Stimulated activated naive CD8-positive, alpha-beta T cell treated with anti-CD3 and anti-CD28 coated beads, Interleukin-15, Interleukin-2, amounts not matched to agents 100 ng/mL and 50 ng/mL, for 24 hours (primary cell): ENCODE measurements at regions not wholly inside any gene's neighbourhood (a gene's known extent, or its start where the extent isn't known, plus 50 kb on each side); places are given as distances from the start of the nearest gene placed in this dataset.

ENCODE experiments used
- H3K27ac Mint-ChIP-seq: one replicate; pipeline ENCODE4 v1.8.0; 2021; ENCODE audit warnings: mild to moderate bottlenecking, mixed read lengths
- H3K27me3 Mint-ChIP-seq: one replicate; pipeline ENCODE4 v1.8.0; 2021; ENCODE audit warnings: mixed read lengths
- H3K36me3 Mint-ChIP-seq: one replicate; pipeline ENCODE4 v1.8.0; 2021; ENCODE audit warnings: low read depth, mixed read lengths
- H3K4me1 Mint-ChIP-seq: one replicate; pipeline ENCODE4 v1.8.0; 2021; ENCODE audit warnings: low read depth, mixed read lengths
- H3K4me3 Mint-ChIP-seq: one replicate; pipeline ENCODE4 v1.8.0; 2021; ENCODE audit warnings: mild to moderate bottlenecking, mixed read lengths
- H3K9me3 Mint-ChIP-seq: one replicate; pipeline ENCODE4 v1.8.0; 2021; ENCODE audit warnings: mixed read lengths

GRCh38 chr3:67288466-67289106, 290.5 kb downstream of the KBTBD8 start:
- Mint-ChIP-seq H3K4me1 (peaks cover 31% of the 10 kb centered on the region), H3K4me3 (no peak overlapping the region), H3K36me3 (no peaks in the 10 kb centered on the region), H3K27me3 (no peaks in the 10 kb centered on the region), H3K9me3 (peaks cover 7% of the 10 kb centered on the region), H3K27ac (no peak overlapping the region)

GRCh38 chr3:67289626-67290025, 291.5 kb downstream of the KBTBD8 start:
- Mint-ChIP-seq H3K4me3 (no peak overlapping the region), H3K27ac (no peak overlapping the region), H3K9me3 (peaks cover 4% of the 10 kb centered on the region), H3K27me3 (no peaks in the 10 kb centered on the region), H3K36me3 (no peaks in the 10 kb centered on the region), H3K4me1 (peaks cover 34% of the 10 kb centered on the region)

GRCh38 chr3:67290438-67290837, 292.3 kb downstream of the KBTBD8 start:
- no peak overlapping the region for H3K27ac Mint-ChIP-seq
- H3K36me3 Mint-ChIP-seq = no peaks in the 10 kb centered on the region
- H3K4me1 Mint-ChIP-seq = peaks cover 34% of the 10 kb centered on the region
- no peak overlapping the region for H3K4me3 Mint-ChIP-seq
- H3K9me3 Mint-ChIP-seq = no peaks in the 10 kb centered on the region
- H3K27me3 Mint-ChIP-seq = no peaks in the 10 kb centered on the region

- Mint-ChIP-seq H3K27ac (peak overlapping the region; percentile 63), H3K4me1 (peaks cover 34% of the 10 kb centered on the region), H3K27me3 (no peaks in the 10 kb centered on the region), H3K36me3 (no peaks in the 10 kb centered on the region), H3K9me3 (no peaks in the 10 kb centered on the region), H3K4me3 (no peak overlapping the region)
Measured at GRCh38 chr3:67291287-67292252, 293.5 kb downstream of the KBTBD8 start.

- H3K36me3 Mint-ChIP-seq = no peaks in the 10 kb centered on the region
- no peaks in the 10 kb centered on the region for H3K27me3 Mint-ChIP-seq
- H3K4me3 Mint-ChIP-seq = no peak overlapping the region
- H3K9me3 Mint-ChIP-seq = no peaks in the 10 kb centered on the region
- H3K4me1 Mint-ChIP-seq = peaks cover 34% of the 10 kb centered on the region
- H3K27ac Mint-ChIP-seq = peak overlapping the region; percentile 63
Measured at GRCh38 chr3:67292356-67293121, 294.4 kb downstream of the KBTBD8 start.

GRCh38 chr3:67294341-67294740, 296.2 kb downstream of the KBTBD8 start:
- Mint-ChIP-seq H3K4me1 (peaks cover 34% of the 10 kb centered on the region), H3K4me3 (no peak overlapping the region), H3K27ac (no peak overlapping the region), H3K27me3 (no peaks in the 10 kb centered on the region), H3K9me3 (no peaks in the 10 kb centered on the region), H3K36me3 (no peaks in the 10 kb centered on the region)

GRCh38 chr3:67296039-67296892, 298.2 kb downstream of the KBTBD8 start:
- Mint-ChIP-seq H3K27ac (no peak overlapping the region), H3K4me3 (no peak overlapping the region), H3K4me1 (peaks cover 25% of the 10 kb centered on the region), H3K9me3 (no peaks in the 10 kb centered on the region), H3K36me3 (no peaks in the 10 kb centered on the region), H3K27me3 (peaks cover 3% of the 10 kb centered on the region)

DNA sequence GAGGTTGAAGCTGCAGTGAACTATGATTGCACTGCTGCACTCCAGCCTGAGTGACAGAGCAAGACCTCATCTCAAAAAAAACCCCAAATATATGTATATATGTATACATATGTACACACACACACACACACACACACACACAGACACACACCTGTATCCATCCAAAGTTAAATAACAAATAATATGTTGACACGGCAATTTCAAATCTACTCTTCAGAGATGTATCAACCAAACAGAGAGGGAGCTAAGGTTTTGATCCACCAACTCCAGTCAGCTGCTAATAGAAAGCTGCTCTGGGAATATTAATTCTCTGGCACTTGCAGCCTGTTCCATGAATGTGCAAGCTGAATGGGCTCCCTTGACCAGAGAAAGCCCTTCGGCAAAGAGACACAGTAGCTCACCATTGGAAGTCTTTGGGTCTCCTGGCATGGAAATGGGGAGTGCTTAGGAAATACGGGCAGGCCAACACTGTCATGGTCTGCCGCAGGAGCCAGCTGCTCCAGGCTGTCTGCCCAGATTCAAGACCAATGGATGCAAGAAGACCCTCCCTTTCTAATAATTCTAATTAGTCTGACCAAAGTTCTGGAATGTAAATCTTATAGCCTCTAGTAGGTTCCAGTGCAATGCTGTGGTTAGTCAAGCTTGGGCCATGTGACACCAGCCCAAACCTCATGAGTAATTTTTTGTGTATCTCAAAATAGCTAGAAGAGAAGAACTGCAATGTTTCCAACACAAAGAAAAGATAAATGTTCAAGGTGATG, 299.8 kb downstream of the KBTBD8 start:
- Mint-ChIP-seq H3K4me1 (peaks cover 10% of the 10 kb centered on the region), H3K36me3 (no peaks in the 10 kb centered on the region), H3K4me3 (no peak overlapping the region), H3K9me3 (no peaks in the 10 kb centered on the region), H3K27ac (no peak overlapping the region), H3K27me3 (peaks cover 3% of the 10 kb centered on the region)

DNA sequence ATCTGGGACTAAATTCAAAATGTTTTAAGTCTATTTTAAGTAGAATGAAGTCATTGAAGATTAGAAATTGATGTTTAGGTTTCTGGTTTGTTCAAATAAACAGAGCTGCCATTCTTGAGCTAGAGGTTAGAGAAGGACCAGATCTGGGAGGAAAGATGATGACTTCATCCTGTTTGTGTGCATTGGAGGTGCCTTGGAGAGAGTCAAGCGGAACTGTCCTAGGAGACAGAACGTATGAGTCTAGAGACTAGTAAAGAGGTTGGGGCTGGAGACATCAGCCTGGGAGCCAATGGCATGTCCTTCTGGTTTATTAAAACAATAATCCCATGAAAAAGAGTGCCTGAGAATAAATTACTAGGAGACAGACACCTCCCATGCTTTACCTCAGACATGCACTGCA, 303.4 kb downstream of the KBTBD8 start:
- H3K27me3 Mint-ChIP-seq = peaks cover 3% of the 10 kb centered on the region
- no peak overlapping the region for H3K4me3 Mint-ChIP-seq
- H3K36me3 Mint-ChIP-seq = no peaks in the 10 kb centered on the region
- H3K27ac Mint-ChIP-seq = no peak overlapping the region
- H3K4me1 Mint-ChIP-seq = peaks cover 16% of the 10 kb centered on the region
- no peaks in the 10 kb centered on the region for H3K9me3 Mint-ChIP-seq

DNA sequence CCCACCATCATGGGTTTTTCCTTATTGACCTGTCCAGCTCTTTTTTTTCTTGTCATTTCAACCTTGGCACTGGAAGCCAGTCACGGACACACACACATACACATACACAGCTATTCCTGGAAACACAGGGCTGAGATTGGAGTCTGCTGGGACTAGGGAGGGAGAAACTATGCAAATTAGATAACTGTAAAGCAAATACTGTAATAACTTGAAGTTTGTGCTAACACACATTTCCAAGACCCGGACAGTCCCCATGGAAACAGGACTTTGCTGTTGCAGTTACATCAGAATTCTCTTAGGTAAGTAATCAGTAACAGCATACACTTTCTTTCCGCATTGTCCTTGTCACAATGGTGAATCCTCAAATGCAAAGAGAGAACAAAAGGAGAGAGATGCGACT, 304.4 kb downstream of the KBTBD8 start:
- Mint-ChIP-seq H3K9me3 (no peaks in the 10 kb centered on the region), H3K36me3 (no peaks in the 10 kb centered on the region), H3K27ac (no peak overlapping the region), H3K4me3 (no peak overlapping the region), H3K4me1 (peaks cover 16% of the 10 kb centered on the region), H3K27me3 (peaks cover 3% of the 10 kb centered on the region)

DNA sequence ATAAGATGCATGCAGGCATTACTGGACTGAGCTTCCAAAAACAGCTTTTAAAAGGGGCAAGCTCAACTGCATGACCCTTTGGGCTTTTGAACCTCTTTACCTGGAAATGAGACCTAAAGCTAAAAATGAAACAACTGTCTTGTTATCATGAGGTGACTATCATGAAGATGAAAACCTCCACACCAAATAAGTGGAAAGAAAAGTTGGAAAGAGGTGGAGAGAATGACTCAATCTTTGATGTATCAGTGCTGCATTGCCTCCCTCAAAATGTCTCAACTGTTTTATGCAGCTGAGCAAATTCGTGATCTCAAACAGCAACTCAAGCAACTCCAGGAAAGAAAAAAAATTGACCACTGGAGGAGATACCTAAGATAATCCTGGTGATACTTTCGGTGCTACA, 307.1 kb downstream of the KBTBD8 start:
- Mint-ChIP-seq H3K27me3 (no peaks in the 10 kb centered on the region), H3K9me3 (no peaks in the 10 kb centered on the region), H3K4me3 (no peak overlapping the region), H3K4me1 (peaks cover 16% of the 10 kb centered on the region), H3K36me3 (no peaks in the 10 kb centered on the region), H3K27ac (no peak overlapping the region)

DNA sequence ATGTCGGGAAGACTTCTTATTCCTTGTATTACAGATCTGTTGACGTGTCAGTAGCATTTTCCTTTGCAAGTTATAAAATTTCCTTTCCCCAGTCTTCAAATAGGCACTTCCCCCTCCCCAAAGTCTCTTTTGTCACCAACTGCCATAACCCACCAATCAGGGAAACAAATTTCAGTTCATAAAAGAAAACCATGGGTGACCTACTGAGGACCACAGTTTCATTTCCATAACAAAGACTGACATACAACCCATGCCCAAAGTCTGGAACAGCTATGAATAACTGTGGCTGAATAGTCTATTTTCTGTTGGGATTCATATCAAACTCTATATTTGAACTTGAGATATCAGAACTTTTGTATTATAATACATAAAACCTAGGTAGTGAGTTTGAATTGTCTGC, 307.8 kb downstream of the KBTBD8 start:
- Mint-ChIP-seq H3K4me3 (no peak overlapping the region), H3K36me3 (no peaks in the 10 kb centered on the region), H3K27me3 (no peaks in the 10 kb centered on the region), H3K27ac (no peak overlapping the region), H3K4me1 (peaks cover 16% of the 10 kb centered on the region), H3K9me3 (no peaks in the 10 kb centered on the region)

DNA sequence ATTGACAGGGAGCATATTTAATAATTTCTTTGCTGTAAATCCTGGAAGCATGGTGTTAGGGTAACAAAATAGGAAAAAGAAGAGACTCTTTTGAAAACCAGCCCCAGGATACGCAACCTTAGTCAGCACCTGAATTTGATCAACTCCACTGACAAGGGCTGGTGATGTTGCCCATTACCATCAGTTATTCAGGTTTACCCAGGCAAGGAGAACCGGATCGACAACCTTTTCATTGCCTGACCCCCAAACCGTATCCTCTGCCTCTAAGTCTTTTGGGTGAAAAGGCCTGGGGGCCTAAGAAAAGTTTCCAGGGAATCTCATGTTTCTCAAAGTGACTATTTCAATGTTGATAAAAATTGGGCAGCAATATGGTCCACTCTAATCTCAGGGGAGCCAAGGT, 313.3 kb downstream of the KBTBD8 start:
- Mint-ChIP-seq H3K27me3 (peaks cover 6% of the 10 kb centered on the region), H3K27ac (no peak overlapping the region), H3K36me3 (no peaks in the 10 kb centered on the region), H3K4me3 (no peak overlapping the region), H3K4me1 (no peaks in the 10 kb centered on the region), H3K9me3 (no peaks in the 10 kb centered on the region)

GRCh38 chr3:67312155-67312554, 314.0 kb downstream of the KBTBD8 start:
- Mint-ChIP-seq H3K9me3 (no peaks in the 10 kb centered on the region), H3K27ac (no peak overlapping the region), H3K4me3 (no peak overlapping the region), H3K36me3 (no peaks in the 10 kb centered on the region), H3K27me3 (peaks cover 6% of the 10 kb centered on the region), H3K4me1 (no peaks in the 10 kb centered on the region)
